Urinary bladder (tissue), 3 donors: ENCODE measurements at regions not wholly inside any gene's neighbourhood (a gene's known extent, or its start where the extent isn't known, plus 50 kb on each side); places are given as distances from the start of the nearest gene placed in this dataset.

Experiments
- DNase-seq: peaks from one replicate; pipeline ENCODE4 v3.0.0-alpha.2; 2015; ENCODE audit errors: extremely low spot score
- H3K27ac ChIP-seq: one replicate; pipeline ENCODE4 v1.5.1; 2013; ENCODE audit warnings: low read depth, mild to moderate bottlenecking, moderate library complexity
- H3K36me3 ChIP-seq: one replicate; pipeline ENCODE4 v1.6.1; 2013; ENCODE audit warnings: mild to moderate bottlenecking, moderate library complexity; ENCODE audit not compliant: insufficient read depth
- H3K4me1 ChIP-seq: one replicate; pipeline ENCODE4 v1.6.1; 2013; ENCODE audit warnings: mild to moderate bottlenecking, moderate library complexity; ENCODE audit not compliant: insufficient read depth
- H3K4me3 ChIP-seq: one replicate; pipeline ENCODE4 v1.5.1; 2013; ENCODE audit warnings: low read depth, low read length
- WGBS: extraction: QIAGEN DNeasy Blood & Tissue Kit; methylation state at CpG from one replicate; pipeline ENCODE4 v1.1.7; 2013; 5-methylcytosine and 5-hydroxymethylcytosine counted together
- donor health status: healthy with polysubstance abuse.
- donor health status: healthy.

- no peaks in the 10 kb centered on the region for H3K36me3 ChIP-seq
- WGBS = 86% methylated on average over 2 of the region's 2 CpGs
- H3K27ac ChIP-seq = no peak overlapping the region
- DNase-seq = no peak
- H3K4me1 ChIP-seq = no peaks in the 10 kb centered on the region
- H3K4me3 ChIP-seq = no peak overlapping the region
These were observed 191.7 kb downstream of the ANAPC1 start for GRCh38 chr2:111692311-111692710.

DNA sequence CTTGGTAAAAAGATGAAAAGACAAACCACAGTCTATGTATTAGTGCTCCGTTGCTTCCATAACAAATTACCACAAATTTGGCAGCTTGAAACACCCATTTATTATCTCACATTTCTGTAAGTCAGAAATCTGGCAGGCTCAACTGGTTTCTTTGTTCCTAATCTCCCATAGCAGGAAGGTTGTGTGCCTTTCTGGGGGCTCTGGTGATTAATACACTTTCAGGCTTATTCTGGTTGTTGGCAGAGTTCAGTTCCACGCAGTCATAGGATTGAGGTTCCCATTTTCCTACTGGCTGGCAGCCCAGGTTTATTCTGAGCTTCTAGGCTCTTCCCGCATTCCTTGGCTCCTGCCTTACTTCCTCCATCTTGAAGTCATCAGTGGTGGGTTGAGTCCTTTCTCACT lies 189.3 kb downstream of the ANAPC1 start:
- WGBS = 15% methylated on average over 3 of the region's 3 CpGs
- no peaks in the 10 kb centered on the region for H3K36me3 ChIP-seq
- no peak overlapping the region for H3K4me3 ChIP-seq
- DNase-seq = no peak
- H3K27ac ChIP-seq = no peak overlapping the region
- H3K4me1 ChIP-seq = no peaks in the 10 kb centered on the region

GRCh38 chr2:111695441-111696007 lies 188.5 kb downstream of the ANAPC1 start:
- DNase-seq = no peak
- no peak overlapping the region for H3K4me3 ChIP-seq
- H3K4me1 ChIP-seq = no peaks in the 10 kb centered on the region
- WGBS = 95% methylated on average over 8 of the region's 8 CpGs
- no peak overlapping the region for H3K27ac ChIP-seq
- H3K36me3 ChIP-seq = no peaks in the 10 kb centered on the region

DNA sequence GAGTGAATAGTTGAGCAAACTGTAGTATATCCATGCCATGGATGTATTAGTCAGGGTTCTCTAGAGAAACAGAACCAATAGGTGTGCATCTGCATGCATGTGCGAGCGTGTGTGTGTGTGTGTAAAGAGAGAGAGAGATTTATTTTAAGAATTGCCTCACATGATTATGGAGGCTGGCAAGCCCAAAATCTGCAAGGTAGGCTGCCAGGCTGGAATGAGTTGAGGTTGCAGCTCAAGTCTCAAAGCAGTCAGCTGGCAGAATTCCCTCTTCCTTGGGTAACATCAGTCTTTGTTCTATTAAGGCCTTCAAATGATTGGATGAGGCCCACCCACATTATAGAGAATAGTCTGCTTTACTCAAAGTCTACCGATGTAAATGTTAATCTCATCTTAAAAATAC lies 187.8 kb downstream of the ANAPC1 start:
- Histone ChIP-seq H3K4me1 (no peaks in the 10 kb centered on the region), H3K27ac (no peak overlapping the region), H3K4me3 (no peak overlapping the region), H3K36me3 (no peaks in the 10 kb centered on the region)
- WGBS = 80% methylated on average over 3 of the region's 3 CpGs
- DNase-seq = no peak

GRCh38 chr2:111697560-111697959 lies 186.4 kb downstream of the ANAPC1 start:
- 92% methylated on average over 8 of the region's 8 CpGs for WGBS
- H3K36me3 ChIP-seq = no peaks in the 10 kb centered on the region
- H3K4me3 ChIP-seq = no peak overlapping the region
- no peaks in the 10 kb centered on the region for H3K4me1 ChIP-seq
- no peak for DNase-seq
- H3K27ac ChIP-seq = no peak overlapping the region

DNA sequence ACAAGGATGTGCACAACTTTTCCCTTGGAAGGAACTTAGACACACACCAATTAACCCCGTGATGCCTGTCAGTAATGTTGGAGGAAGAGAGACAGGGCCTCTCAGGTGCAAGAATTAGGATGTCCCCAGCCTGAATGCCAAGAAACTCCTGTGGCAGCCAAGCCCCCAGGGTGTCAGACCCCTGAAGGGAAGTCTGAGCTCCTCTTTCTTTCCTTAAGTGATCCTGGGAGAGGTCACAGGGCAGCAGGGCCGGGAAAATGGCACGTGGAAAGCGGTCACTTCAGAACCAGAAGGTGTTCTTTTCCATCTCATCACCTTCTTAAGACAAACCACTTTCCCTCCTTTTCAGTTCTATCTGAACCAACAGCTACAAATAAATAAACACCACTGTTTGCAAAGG lies 185.9 kb downstream of the ANAPC1 start:
- Histone ChIP-seq H3K36me3 (no peaks in the 10 kb centered on the region), H3K4me1 (no peaks in the 10 kb centered on the region), H3K4me3 (no peak overlapping the region), H3K27ac (no peak overlapping the region)
- no peak for DNase-seq
- 94% methylated on average over 4 of the region's 4 CpGs for WGBS

GRCh38 chr2:111698743-111699554 lies 185.0 kb downstream of the ANAPC1 start:
- Histone ChIP-seq H3K4me1 (no peaks in the 10 kb centered on the region), H3K27ac (no peak overlapping the region), H3K4me3 (no peak overlapping the region), H3K36me3 (no peaks in the 10 kb centered on the region)
- peak; percentile 40 for DNase-seq
- 48% methylated on average over 13 of the region's 13 CpGs for WGBS

GRCh38 chr2:111701266-111701665 lies 182.7 kb downstream of the ANAPC1 start:
- no peaks in the 10 kb centered on the region for H3K36me3 ChIP-seq
- DNase-seq = no peak
- no peaks in the 10 kb centered on the region for H3K4me1 ChIP-seq
- no peak overlapping the region for H3K27ac ChIP-seq
- no peak overlapping the region for H3K4me3 ChIP-seq
- 96% methylated on average over 4 of the region's 4 CpGs for WGBS

- no peak for DNase-seq
- 94% methylated on average over 8 of the region's 8 CpGs for WGBS
- Histone ChIP-seq H3K27ac (no peak overlapping the region), H3K4me1 (no peaks in the 10 kb centered on the region), H3K36me3 (no peaks in the 10 kb centered on the region), H3K4me3 (no peak overlapping the region)
These were observed 182.2 kb downstream of the ANAPC1 start for GRCh38 chr2:111701798-111702118.

GRCh38 chr2:111702119-111702803 lies 181.7 kb downstream of the ANAPC1 start:
- Histone ChIP-seq H3K27ac (no peak overlapping the region), H3K4me3 (no peak overlapping the region), H3K4me1 (no peaks in the 10 kb centered on the region), H3K36me3 (no peaks in the 10 kb centered on the region)
- 67% methylated on average over 14 of the region's 14 CpGs for WGBS
- no peak for DNase-seq

- H3K27ac ChIP-seq = no peak overlapping the region
- DNase-seq = no peak
- 84% methylated on average over 7 of the region's 7 CpGs for WGBS
- H3K36me3 ChIP-seq = no peaks in the 10 kb centered on the region
- H3K4me1 ChIP-seq = no peaks in the 10 kb centered on the region
- no peak overlapping the region for H3K4me3 ChIP-seq
These were observed 181.2 kb downstream of the ANAPC1 start for GRCh38 chr2:111702804-111703196.

- no peak for DNase-seq
- 86% methylated on average over 5 of the region's 5 CpGs for WGBS
- Histone ChIP-seq H3K4me1 (no peaks in the 10 kb centered on the region), H3K4me3 (no peak overlapping the region), H3K36me3 (no peaks in the 10 kb centered on the region), H3K27ac (no peak overlapping the region)
These were observed 180.2 kb downstream of the ANAPC1 start for GRCh38 chr2:111703759-111704158.

GRCh38 chr2:111704246-111704645 lies 179.7 kb downstream of the ANAPC1 start:
- Histone ChIP-seq H3K36me3 (no peaks in the 10 kb centered on the region), H3K4me3 (no peak overlapping the region), H3K27ac (no peak overlapping the region), H3K4me1 (no peaks in the 10 kb centered on the region)
- 92% methylated on average over 6 of the region's 6 CpGs for WGBS
- no peak for DNase-seq

GRCh38 chr2:111705239-111705638 lies 178.8 kb downstream of the ANAPC1 start:
- H3K36me3 ChIP-seq = no peaks in the 10 kb centered on the region
- no peaks in the 10 kb centered on the region for H3K4me1 ChIP-seq
- H3K4me3 ChIP-seq = no peak overlapping the region
- no peak for DNase-seq
- 88% methylated on average over 7 of the region's 7 CpGs for WGBS
- H3K27ac ChIP-seq = no peak overlapping the region
